Activated T-cell treated with anti-CD3 and anti-CD28 coated beads for 24 hours (primary cell): ENCODE measurements at regions not wholly inside any gene's neighbourhood (a gene's known extent, or its start where the extent isn't known, plus 50 kb on each side); places are given as distances from the start of the nearest gene placed in this dataset.

ENCODE experiments used
- DNase-seq: peaks from one replicate; pipeline ENCODE4 v3.0.0-alpha.2; 2020; ENCODE audit warnings: low read depth

DNA sequence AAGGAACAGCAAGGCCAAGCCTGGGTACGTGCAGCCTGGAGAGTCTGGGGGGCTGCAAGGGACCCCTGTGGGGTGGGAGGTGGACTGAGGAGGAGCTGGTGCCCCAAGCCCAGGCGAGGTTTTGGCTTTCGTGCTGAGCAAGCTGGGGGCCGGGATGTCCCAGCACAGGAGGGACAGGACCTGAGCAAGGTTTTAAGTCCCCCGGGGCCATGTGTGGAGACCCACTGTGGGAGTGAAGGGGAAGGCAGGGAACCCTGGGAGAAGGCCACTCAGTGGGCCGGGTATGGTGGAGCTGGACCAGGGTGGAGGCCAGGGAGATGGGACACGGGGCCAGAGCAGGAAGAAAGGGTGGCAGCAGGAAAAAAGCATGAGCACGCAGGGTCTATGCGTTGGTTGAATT, 419.2 kb upstream of the SULF2 start:
- DNase-seq = no peak

DNA sequence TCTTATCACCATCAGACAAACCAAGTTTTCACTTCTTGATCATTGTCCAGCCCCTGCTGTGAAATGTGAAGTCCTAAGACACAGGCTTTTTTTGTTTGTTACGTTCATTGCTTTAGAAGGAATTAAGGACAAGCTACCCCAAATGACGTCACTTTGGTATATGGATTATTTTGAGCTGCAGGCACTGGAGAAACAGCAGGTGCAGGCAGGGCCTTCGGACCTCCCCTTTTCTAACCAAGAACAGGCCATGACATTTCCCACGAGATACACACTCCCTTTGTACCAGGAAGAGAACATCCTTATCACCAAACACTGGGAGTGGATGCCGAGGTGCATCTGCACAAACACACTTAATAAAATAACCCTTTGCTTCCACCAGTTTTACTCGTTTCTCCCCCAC, 418.0 kb upstream of the SULF2 start:
- DNase-seq = no peak

- DNase-seq = no peak
Measured at GRCh38 chr20:48202334-48203113, 417.2 kb upstream of the SULF2 start.

- DNase-seq = no peak
Measured at GRCh38 chr20:48201885-48202284, 416.6 kb upstream of the SULF2 start.

DNA sequence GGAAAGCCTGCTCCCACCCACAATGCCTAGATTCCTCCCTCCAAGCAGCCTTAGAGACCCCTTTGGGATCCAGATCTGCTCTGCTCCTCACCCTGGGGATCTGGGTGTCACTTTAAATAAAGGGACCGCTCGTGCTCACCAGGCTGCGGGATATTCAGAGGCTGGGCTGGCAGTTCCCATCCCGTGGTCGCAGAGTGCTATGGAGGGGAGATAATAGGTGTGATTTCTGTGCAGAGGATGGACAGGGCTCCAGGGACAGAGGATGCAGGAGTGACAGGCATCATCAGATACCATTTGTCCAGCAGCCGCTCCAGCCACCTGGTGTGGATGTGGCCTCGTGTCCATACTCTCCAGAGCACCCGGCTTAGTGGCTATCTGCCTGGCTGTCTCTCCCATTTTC, 415.9 kb upstream of the SULF2 start:
- DNase-seq = no peak

GRCh38 chr20:48198929-48199451, 413.7 kb upstream of the SULF2 start:
- DNase-seq = no peak

DNA sequence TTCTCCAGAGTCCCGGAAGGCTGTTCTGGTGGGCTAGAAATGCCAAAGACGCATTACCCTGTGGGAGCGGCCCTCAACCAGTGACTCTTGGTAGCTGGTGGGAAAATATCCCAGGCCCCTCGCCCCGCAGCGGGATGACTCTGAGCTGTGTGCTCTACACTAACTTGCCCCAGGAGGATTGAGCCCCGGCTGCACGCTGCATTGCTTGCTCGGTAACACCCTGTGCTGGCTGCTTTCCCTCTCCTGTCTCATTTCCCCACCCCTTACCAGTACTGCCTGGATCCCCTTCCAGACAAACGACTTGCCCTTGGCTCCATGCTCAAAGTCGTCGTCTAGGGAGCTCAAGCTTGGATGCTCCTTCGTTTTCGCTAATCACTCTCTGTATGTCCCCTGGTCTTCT, 411.8 kb upstream of the SULF2 start:
- no peak for DNase-seq

- no peak for DNase-seq
Measured at GRCh38 chr20:48196486-48196885, 411.2 kb upstream of the SULF2 start.

- no peak for DNase-seq
Measured at GRCh38 chr20:48196001-48196400, 410.7 kb upstream of the SULF2 start.

DNA sequence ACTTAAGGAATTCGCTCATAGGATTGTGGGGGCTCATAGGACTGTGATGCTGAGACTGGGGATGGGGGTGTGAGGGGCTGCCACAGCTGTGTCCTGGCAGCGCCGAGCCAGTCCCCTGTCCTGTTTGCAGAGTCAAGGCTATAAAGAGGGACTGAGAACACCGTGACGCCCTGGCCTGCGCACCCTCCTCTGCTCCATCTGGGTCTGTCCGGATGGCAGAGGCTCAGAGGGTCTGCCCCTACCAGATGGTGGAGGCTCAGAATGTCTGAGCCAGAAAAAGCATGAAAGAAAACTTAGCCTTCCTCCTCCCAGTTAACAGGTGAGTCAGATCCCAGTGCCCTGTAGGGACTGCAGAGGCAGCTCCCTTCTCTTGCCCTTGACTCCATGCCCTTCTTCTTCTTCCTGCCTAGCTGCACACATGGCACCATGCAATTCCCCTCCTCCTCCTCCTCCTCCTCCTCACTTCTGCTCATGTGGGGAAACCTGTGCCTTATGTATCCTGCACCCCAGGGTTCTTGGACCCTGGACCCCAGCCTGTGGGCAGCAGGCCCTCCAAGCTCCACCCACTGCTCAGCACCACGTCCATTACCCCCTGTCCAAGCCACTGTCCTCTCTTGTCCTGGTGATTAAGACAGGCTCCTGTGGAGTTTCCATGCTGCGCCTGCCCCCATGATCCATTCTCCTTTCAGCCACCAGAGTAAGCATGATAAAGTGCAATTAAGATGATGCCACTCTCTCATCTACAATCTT, 410.0 kb upstream of the SULF2 start:
- no peak for DNase-seq

GRCh38 chr20:48194583-48194982, 409.3 kb upstream of the SULF2 start:
- no peak for DNase-seq

GRCh38 chr20:48193627-48194425, 408.5 kb upstream of the SULF2 start:
- no peak for DNase-seq

DNA sequence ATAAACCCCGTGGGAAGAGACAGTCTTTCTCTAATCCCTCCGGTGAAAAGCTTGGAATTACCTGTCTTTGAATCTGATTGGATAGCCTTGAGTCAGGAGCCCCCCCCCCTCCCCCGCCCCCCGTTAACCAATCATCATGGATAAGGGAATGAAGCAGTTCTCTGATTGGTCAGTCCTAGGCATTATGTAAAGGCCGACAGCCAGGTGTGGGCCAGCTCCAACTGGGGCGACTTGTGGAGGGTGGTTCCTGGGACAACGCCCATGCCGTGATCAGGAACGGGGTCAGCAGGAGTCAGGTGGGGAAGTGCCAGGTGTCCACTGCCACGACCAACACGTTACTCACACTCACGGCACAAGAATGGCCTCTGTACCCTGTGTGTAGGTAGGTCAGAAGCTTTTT, 406.8 kb upstream of the SULF2 start:
- no peak for DNase-seq

- DNase-seq = no peak
Measured at GRCh38 chr20:48191200-48191599, 405.9 kb upstream of the SULF2 start.

GRCh38 chr20:48190757-48191156, 405.5 kb upstream of the SULF2 start:
- no peak for DNase-seq

DNA sequence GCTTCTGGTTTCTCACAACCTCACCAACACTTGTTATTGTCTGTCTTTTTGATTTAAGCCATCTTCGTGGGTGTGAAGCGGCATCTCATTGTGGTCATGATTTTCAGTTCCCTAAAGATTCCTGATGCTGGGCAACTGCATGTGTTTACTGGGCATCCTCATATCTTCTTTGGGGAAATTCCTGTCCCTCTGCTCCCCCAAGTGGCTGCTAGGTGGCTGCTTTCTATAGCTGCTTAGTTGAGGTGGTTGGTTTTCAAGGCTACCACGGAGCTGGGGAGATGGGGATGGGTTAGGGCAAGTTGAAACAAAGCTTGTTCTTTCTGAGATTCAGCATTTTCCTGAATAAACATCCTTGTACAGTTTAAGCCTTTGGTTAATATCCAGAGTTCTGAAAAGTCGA, 403.9 kb upstream of the SULF2 start:
- no peak for DNase-seq

GRCh38 chr20:48187851-48188250, 402.6 kb upstream of the SULF2 start:
- DNase-seq = no peak

DNA sequence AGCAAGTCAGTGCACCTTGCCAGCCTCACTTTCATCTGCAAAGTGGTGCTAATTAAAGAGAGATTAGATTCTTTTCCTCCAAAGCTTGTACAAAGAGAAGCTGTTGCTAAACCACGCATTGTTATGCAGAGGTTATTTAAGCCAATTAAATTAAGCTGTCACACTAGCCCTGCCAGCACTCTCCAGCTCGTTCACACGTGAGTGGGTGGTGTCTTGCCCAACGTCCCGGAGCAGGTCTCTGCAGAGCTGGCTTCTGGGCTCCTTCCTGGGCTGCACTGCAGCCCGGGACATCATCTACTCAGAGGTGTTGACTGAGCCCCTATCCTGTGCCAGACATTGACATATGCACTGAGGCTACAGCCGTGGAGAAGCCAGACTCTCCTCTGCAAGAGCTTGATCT, 401.6 kb upstream of the SULF2 start:
- DNase-seq = no peak

- DNase-seq = no peak
Measured at GRCh38 chr20:48186447-48186846, 401.2 kb upstream of the SULF2 start.

DNA sequence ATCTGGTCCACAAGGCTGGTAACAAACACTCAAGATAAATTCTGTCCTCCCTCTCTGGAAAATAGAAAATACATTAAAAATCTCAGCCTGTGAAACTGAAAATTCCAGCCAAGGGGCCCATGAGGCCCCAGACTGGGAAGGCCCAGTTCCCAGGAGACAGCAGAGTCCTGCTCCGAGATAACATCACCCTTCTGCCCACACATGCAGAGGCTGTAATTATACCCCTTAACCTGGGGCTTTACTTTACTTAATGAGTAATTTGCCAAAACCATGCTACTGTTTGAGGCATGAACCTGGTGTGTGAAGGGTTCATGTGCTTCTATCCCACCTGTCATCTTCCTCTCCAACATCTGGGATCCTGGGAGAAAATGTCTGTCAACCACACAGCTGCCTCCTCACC, 398.9 kb upstream of the SULF2 start:
- DNase-seq = no peak

- no peak for DNase-seq
Measured at GRCh38 chr20:48181261-48181935, 396.1 kb upstream of the SULF2 start.

GRCh38 chr20:48180618-48181017, 395.3 kb upstream of the SULF2 start:
- DNase-seq = no peak
